ENCODE measurements at regions not wholly inside any gene's neighbourhood (a gene's known extent, or its start where the extent isn't known, plus 50 kb on each side); places are given as distances from the start of the nearest gene placed in this dataset.
"Not testable (repeated sequence)": the region's sequence is repeated elsewhere in the genome, so short reads cannot be mapped to it uniquely, and the experiment has no call there.

GRCh38 chr13:71382285-71382684 is 484.7 kb downstream of the DACH1 start:
- no peak for DNase-seq

DNA sequence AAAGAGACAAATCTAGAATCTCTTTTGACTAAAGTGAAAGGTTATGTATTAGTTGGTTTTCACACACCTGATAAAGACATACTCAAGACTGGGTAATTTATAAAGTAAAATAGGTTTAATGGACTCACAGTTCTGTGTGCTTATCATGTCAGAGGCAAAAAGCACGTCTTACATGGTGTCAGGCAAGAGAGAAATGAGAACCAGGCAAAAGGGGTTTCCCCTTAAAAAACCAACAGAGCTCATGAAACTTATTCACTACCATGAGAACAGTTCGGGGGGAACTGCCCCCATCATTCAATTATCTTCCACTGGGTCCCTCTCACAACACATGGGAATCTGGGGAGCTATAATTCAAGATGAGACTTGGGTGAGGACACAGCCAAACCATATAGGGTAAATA is 486.8 kb downstream of the DACH1 start:
- DNase-seq = no peak

DNA sequence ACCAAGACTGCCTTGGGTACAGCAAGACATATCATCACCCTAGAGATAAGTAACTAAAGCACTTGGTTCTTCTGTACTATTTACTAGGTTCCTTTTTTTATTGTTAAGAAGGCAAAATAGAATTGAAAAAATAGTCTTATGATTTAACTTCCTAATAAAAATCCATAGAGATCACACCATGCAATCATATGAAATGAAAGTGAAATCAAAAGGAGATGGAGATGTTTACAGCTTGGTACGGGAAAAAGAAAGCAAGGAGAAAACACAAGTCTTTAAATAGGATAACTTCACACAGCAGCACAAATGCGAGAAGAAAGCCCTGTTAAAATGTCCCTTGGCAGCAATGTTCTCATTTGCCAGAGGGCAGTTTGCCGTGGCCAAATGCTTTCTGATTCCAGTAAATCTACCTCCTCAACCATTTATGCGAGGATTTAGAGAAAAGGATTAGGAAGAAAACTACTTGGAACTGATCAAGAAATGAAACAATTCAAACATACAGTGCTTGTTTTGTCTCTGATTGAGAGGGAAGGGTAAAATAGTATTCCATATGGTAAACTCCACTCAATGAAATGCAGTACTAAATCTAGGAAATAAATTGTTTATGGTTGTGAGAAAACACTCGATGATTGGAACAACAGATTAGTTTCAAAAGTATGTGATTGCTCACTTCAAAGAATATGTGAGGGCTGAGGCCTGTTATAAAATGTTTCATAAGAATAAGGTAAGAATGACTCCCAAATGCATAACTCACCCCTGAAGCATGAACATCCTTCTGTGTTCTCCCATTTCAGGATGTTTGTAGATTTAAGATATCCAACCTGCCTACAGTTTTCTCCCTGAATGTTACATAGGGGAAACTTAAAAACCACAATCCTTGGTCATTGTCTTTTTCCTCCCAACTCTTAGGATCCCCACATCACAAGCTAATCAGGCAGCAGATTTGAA is 487.8 kb downstream of the DACH1 start:
- no peak for DNase-seq

GRCh38 chr13:71374471-71375049 is 492.4 kb downstream of the DACH1 start:
- no peak for DNase-seq

GRCh38 chr13:71368336-71368735 is 498.7 kb downstream of the DACH1 start:
- no peak for DNase-seq

DNA sequence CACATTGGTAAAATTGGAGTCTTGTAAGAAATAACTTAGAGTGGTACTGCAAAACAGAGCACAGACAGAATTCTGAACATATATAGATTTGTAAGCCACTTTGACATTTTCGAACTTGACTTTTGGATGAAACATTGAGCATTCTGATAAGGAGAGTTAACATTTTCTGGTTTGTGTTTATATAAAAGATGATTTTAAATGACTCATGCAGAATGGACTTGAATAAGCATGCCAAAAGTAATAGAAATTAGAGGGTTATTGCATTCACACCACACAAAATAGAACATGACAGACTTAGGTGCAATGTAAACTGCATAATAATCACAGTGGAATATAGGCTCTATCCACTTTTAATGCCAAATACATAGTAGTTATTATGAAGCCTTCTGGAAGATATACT is 507.0 kb downstream of the DACH1 start:
- no peak for DNase-seq

- DNase-seq = no peak
Observed at GRCh38 chr13:71359641-71360040, 507.4 kb downstream of the DACH1 start.

GRCh38 chr13:71358218-71358617 is 508.8 kb downstream of the DACH1 start:
- no peak for DNase-seq

DNA sequence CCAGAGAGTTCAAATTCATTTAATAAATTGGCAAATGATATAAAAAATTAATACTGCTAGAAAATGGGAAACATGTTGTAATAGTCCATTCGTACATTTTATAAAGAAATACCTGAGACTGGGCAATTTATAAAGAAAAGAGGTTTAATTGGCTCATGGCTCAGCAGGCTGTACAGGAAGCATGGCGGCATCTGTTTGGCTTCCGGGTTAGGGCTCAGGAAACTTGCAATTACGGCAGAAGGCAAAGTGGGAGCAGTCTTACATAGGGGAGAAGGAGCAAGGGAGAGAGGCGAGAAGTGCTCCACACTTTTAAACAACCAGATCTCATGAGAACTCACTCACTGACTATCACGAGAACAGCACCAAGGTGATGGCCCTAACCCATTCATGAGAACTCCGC is 512.0 kb downstream of the DACH1 start:
- no peak for DNase-seq

DNA sequence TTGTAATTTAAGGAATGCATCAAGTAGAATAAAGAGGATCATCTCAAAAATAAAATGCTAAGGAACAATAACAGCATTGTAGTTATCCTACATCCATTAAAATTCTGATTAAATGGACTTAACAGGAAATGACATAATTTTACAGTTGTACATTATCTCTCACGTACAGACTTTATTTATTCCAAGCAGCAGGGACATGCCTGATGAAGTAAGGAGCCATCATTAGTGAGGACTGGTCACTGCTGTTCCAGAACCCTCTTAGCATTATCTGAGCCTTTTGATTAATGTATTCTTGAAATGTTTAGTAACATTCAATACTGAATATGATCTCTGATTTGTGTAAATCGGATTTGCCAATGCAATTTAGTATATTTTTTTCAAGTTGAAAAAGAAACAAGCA is 516.1 kb downstream of the DACH1 start:
- DNase-seq = no peak

GRCh38 chr13:71345856-71346255 is 521.1 kb downstream of the DACH1 start:
- not testable (repeated sequence) for DNase-seq

GRCh38 chr13:71339736-71340135 is 527.3 kb downstream of the DACH1 start:
- DNase-seq = no peak

GRCh38 chr13:71339005-71339404 is 528.0 kb downstream of the DACH1 start:
- DNase-seq = no peak

GRCh38 chr13:71338070-71338469 is 528.9 kb downstream of the DACH1 start:
- DNase-seq = no peak

DNA sequence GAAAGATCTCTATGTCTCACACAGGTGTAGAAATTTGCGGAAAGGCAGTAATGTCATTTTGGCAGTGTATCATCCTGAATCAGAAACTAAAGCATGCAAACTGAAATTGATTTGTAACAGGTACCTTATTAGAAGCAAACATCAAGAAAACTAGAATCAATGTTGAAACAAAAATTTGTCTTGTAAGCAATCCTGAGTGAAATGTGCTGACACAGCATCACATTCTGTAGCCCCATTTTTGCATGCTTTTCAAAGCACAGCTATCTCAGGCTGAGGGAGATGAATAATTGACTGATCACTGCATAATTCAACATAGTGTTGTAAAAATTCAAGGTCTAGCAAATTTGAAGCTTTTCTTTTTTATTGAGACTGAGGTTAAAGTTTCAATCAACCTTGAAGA is 539.7 kb downstream of the DACH1 start:
- DNase-seq = no peak

- DNase-seq = no peak
Observed at GRCh38 chr13:71325556-71325955, 541.4 kb downstream of the DACH1 start.

DNA sequence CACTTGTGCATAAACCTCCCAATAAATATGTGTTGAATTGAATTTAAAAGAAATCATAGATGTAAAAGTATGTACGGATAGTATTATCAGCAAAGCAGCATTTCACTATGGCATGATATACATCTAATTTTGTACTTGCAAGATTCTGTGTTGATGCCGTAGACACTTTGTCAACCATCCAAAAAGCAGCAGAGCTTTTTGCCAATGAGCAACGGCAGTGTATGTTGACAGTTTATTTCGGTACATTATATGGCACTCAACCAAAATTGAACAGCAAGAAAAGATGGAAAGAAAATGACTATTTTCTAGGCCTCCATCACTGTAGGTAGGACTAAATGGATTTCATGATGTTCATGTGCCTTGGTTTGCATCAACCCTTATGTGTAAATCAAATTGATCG is 543.7 kb downstream of the DACH1 start:
- DNase-seq = no peak

- DNase-seq = no peak
Observed at GRCh38 chr13:71320452-71320851, 546.6 kb downstream of the DACH1 start.

DNA sequence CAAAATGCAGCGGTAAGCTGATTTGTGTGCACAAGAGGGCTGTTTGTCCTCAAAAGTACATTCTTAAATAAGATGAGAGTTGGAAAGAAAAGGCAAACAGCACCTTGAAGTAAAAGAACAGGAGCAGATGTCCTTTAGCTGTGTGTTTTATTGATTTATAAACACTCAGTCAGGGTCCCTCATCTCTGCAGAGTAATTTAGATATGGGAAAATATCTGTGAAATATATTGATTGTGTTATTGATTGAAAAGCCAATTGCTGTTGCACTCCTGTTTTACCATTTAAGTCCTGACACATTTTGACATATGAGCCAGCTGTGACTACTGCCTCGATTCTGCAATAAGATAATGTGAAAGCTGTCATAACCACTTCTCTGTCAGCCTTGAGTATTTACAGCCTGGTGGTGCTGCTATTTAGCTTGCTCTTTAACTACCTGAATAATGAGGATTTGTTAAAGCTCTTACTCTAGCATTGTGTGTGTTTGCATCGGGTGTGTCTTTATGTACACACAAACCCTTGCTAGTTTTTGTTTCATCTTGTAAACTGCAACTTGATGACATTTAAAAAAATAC is 550.1 kb downstream of the DACH1 start:
- no peak for DNase-seq

DNA sequence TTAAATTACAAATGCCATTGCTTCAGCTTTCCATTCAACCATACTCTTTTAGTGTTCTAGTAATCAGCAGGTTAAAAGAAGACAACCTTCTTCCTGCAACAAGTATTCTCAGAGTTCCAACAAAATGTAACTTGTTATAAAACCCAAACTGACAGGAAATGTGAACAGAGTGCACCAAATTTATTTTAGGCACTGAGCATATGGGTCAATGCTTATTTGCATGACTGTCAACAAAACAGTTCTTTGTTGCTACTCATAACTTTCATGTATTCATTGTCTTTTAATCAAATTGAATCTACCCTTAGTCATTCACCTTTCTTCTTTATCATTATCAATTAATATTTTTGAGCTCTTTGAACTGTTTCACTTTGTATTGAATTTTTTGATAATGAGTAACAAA is 554.1 kb downstream of the DACH1 start:
- DNase-seq = no peak

- no peak for DNase-seq
Observed at GRCh38 chr13:71309905-71310304, 557.1 kb downstream of the DACH1 start.

DNA sequence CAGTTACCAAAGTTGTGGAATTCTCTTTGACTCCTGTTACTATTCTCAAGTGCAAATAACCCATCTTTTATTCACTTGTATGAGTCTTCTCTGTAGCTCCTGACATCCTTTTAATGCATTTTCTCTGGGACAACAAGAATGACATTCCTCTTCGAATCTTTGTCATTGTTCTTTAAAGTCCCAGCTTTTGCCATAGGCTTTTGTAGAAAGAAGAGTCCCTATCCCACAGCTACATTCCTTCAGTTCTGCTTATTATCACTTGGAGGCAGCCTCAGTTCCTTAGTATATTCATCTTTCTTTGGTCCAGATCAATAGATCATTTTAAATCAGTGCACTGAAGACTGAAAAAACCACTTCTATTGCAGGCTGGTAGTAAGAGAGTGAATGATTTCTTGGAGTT is 560.2 kb downstream of the DACH1 start:
- DNase-seq = no peak

GRCh38 chr13:71304861-71305260 is 562.1 kb downstream of the DACH1 start:
- DNase-seq = no peak

- no peak for DNase-seq
Observed at GRCh38 chr13:71303144-71303543, 563.9 kb downstream of the DACH1 start.
